K562 (cell line): ENCODE measurements at regions not wholly inside any gene's neighbourhood (a gene's known extent, or its start where the extent isn't known, plus 50 kb on each side); places are given as distances from the start of the nearest gene placed in this dataset.

ENCODE experiments used
- FUS ChIP-seq: fragments of 200-400 bp; formaldehyde crosslinking; optimal IDR thresholded peaks from 2 replicates; pipeline ENCODE3; 2017; ENCODE audit warnings: low read depth, low read length
- GTF2A2 ChIP-seq: IDR thresholded peaks from 2 replicates; pipeline ENCODE4 v1.6.1; 2016; ENCODE audit warnings: mild to moderate bottlenecking, missing genetic modification characterization, missing compliant biosample characterization
- MAFG ChIP-seq: fragments of 450-650 bp; conservative IDR thresholded peaks from 2 replicates; pipeline ENCODE4 v1.6.1; 2016; ENCODE audit warnings: missing genetic modification characterization, missing compliant biosample characterization
- NRF1 ChIP-seq, 2 experiments: fragments of 450-650 bp; IDR thresholded peaks in 1 of 2; conservative IDR thresholded peaks in 1 of 2; 2 replicates each; pipeline ENCODE4 v1.6.1; 2014; ENCODE audit warnings: mild to moderate bottlenecking in 2 of 2
- PTBP1 ChIP-seq: fragments of 200-400 bp; formaldehyde crosslinking; IDR thresholded peaks from 2 replicates; pipeline ENCODE4 v1.6.1; 2017; ENCODE audit warnings: low read depth, low read length
- SNRNP70 ChIP-seq: fragments of 200-400 bp; formaldehyde crosslinking; optimal IDR thresholded peaks from 2 replicates; pipeline ENCODE3; 2017; ENCODE audit warnings: low read depth, low read length
- ZNF280B ChIP-seq: fragments of 250-450 bp; sonication (Bioruptor Pico); IDR thresholded peaks from 2 replicates; pipeline ENCODE4 v1.5.1; 2021; ENCODE audit warnings: mild to moderate bottlenecking
- ZNF316 ChIP-seq: fragments of 450-650 bp; IDR thresholded peaks from 2 replicates; pipeline ENCODE4 v1.6.1; 2016
- ZNF592 ChIP-seq: fragments of 450-650 bp; IDR thresholded peaks from 2 replicates; pipeline ENCODE4 v1.6.1; 2017; ENCODE audit warnings: antibody characterized with exemption, mild to moderate bottlenecking

- TF ChIP-seq ZNF592 (no peak), ZNF316 (peak; percentile 60), PTBP1 (no peak), FUS (no peak), ZNF280B (CRISPR knock-in tag) (no peak), NRF1 (conservative IDR thresholded peaks at IDR 0.05 in 1 of 2, IDR thresholded peaks at IDR 0.05 in 1 of 2) (no peak), GTF2A2 (tag) (no peak), SNRNP70 (no peak), MAFG (0 out of 2 replicates have a peak, but pooled peaks have one; percentile 13)
These were observed 1093.6 kb downstream of the PCDH18 start (continued) for GRCh38 chr4:136438645-136439044.
